K562 (cell line): ENCODE measurements at regions not wholly inside any gene's neighbourhood (a gene's known extent, or its start where the extent isn't known, plus 50 kb on each side); places are given as distances from the start of the nearest gene placed in this dataset.

ENCODE experiments used
- ATAC-seq: fragments of 200-7000 bp; cut with Tn5 transposase; 3 replicates; pipeline ENCODE4 v1.9.1; 2020; ENCODE audit warnings: moderate library complexity
- BruUV-seq: library from RNA; stranded (reverse); fragments of 400-500 nt; replicated peaks from 2 replicates; lab custom pipeline; 2021; lab: Mats Ljungman, UMichigan
- CTCF ChIA-PET: fragments of 300-600 bp; formaldehyde crosslinking; extraction: SDS; loops from one replicate; lab custom pipeline; 2021; ENCODE audit warnings: low intra/inter-chr PET ratio; lab: Yijun Ruan, JAX
- POLR2A ChIA-PET: fragments of 300-600, 350-650 bp; sonication (Branson Sonifier 250); formaldehyde crosslinking; extraction: SDS; loops from one replicate; lab custom pipeline; 2021; ENCODE audit warnings: antibody characterized with exemption, inconsistent platforms; lab: Yijun Ruan, JAX
- DNase-seq, 4 experiments: peaks; one replicate each; pipeline versions ENCODE4 v3.0.0 to v3.0.0-alpha.2; 2011 to 2018; ENCODE audit warnings: low spot score in 3 of 4, mixed read lengths in 3 of 4; ENCODE audit errors: extremely low read depth in 1 of 4
- FAIRE-seq: peaks from 2 replicates; lab custom pipeline; 2011; peaks lifted over from hg19 to GRCh38; lab: Jason Lieb, UNC
- H2AFZ ChIP-seq: 2 replicates; pipeline ENCODE4 v1.6.0; 2011; ENCODE audit warnings: low read depth, low read length, control low read depth, inconsistent platforms
- H3K27ac ChIP-seq: fragments of 200-600 bp; 3 replicates; pipeline ENCODE4 v1.8.0; 2011; ENCODE audit warnings: low read depth, mild to moderate bottlenecking, control low read depth, inconsistent platforms, low read length, moderate library complexity, mixed read lengths; ENCODE audit errors: extremely low read depth
- H3K27me3 ChIP-seq, 2 experiments: fragments of 300-600 bp in 1 of 2; 2 replicates in 1 of 2; 3 replicates in 1 of 2; pipeline versions ENCODE4 v1.6.0 to v1.8.0; 2011; ENCODE audit warnings: inconsistent platforms in 2 of 2, low read length in 2 of 2, mild to moderate bottlenecking in 1 of 2, mixed read lengths in 1 of 2, moderate library complexity in 1 of 2; ENCODE audit not compliant: control insufficient read depth in 2 of 2, insufficient read depth in 2 of 2
- H3K36me3 ChIP-seq: fragments of 300-600 bp; 3 replicates; pipeline ENCODE4 v1.8.0; 2011; ENCODE audit warnings: mild to moderate bottlenecking, low read length, inconsistent platforms; ENCODE audit not compliant: control insufficient read depth, insufficient read depth
- H3K4me1 ChIP-seq, 2 experiments: fragments of 200-600 bp in 1 of 2; replicated peaks in 1 of 2; 2 replicates in 1 of 2; 3 replicates in 1 of 2; pipeline versions ENCODE4 v1.5.1 to v1.8.0; 2011; ENCODE audit warnings: inconsistent platforms in 2 of 2, low read length in 2 of 2, mild to moderate bottlenecking in 1 of 2, mixed read lengths in 1 of 2, moderate library complexity in 1 of 2; ENCODE audit not compliant: control insufficient read depth in 2 of 2, insufficient read depth in 2 of 2
- H3K4me2 ChIP-seq: 2 replicates; pipeline ENCODE4 v1.6.1; 2011; ENCODE audit warnings: low read length, control low read depth, inconsistent platforms, mixed read lengths; ENCODE audit not compliant: insufficient read depth
- H3K4me3 ChIP-seq: fragments of 200-600 bp; sonication (generic), shearing (Covaris generic); 2 replicates; pipeline ENCODE4 v1.5.1; 2016; ENCODE audit warnings: control low read depth, inconsistent platforms
- H3K79me2 ChIP-seq: fragments of 200-600 bp; 3 replicates; pipeline ENCODE4 v1.8.0; 2011; ENCODE audit warnings: low read length, inconsistent platforms; ENCODE audit not compliant: control insufficient read depth, insufficient read depth
- H3K9ac ChIP-seq, 2 experiments: 2 replicates each; pipeline versions ENCODE4 v1.6.0 to v1.6.1; 2011; ENCODE audit warnings: low read depth in 2 of 2, low read length in 2 of 2, control low read depth in 1 of 2, inconsistent platforms in 1 of 2, mild to moderate bottlenecking in 1 of 2, mixed read lengths in 1 of 2; ENCODE audit not compliant: insufficient read depth in 1 of 2
- H3K9me1 ChIP-seq: one replicate; pipeline ENCODE4 v1.6.0; 2011; ENCODE audit warnings: inconsistent platforms, mild to moderate bottlenecking, low read length, moderate library complexity; ENCODE audit not compliant: control insufficient read depth, insufficient read depth
- H3K9me3 ChIP-seq: replicated peaks from 2 replicates; pipeline ENCODE4 v1.5.1; 2011; ENCODE audit warnings: low read depth, low read length, inconsistent platforms; ENCODE audit not compliant: control insufficient read depth, insufficient read depth
- H4K20me1 ChIP-seq: replicated peaks from 2 replicates; pipeline ENCODE4 v1.6.1; 2011; ENCODE audit warnings: low read length, inconsistent platforms, mixed read lengths; ENCODE audit not compliant: control insufficient read depth, insufficient read depth
- ARID1B ChIP-seq: fragments of 450-650 bp; IDR thresholded peaks from 2 replicates; pipeline ENCODE4 v1.6.1; 2016; ENCODE audit warnings: antibody characterized with exemption, mild to moderate bottlenecking, inconsistent platforms
- CCAR2 ChIP-seq: fragments of 200-400 bp; formaldehyde crosslinking; IDR thresholded peaks from 2 replicates; pipeline ENCODE4 v1.6.1; 2017; ENCODE audit warnings: mild to moderate bottlenecking, low read depth, low read length
- DMBX1 ChIP-seq: fragments of 250-450 bp; sonication (Bioruptor Pico); IDR thresholded peaks from 2 replicates; pipeline ENCODE4 v1.8.0; 2022; ENCODE audit warnings: inconsistent platforms, mild to moderate bottlenecking, moderate library complexity, borderline replicate concordance
- ELK1 ChIP-seq: sonication (generic); formaldehyde crosslinking; IDR thresholded peaks from 2 replicates; pipeline ENCODE4 v1.8.1; 2022; ENCODE audit warnings: missing genetic modification reagents
- FOS ChIP-seq: IDR thresholded peaks from 3 replicates; pipeline ENCODE4 v1.6.1; 2011; ENCODE audit not compliant: insufficient read length; ENCODE audit errors: extremely low read depth
- MEF2A ChIP-seq: IDR thresholded peaks from 2 replicates; pipeline ENCODE4 v1.6.1; 2011; ENCODE audit warnings: low read depth, mild to moderate bottlenecking, low read length, moderate library complexity; ENCODE audit not compliant: control insufficient read depth
- MEF2D ChIP-seq: conservative IDR thresholded peaks from 2 replicates; pipeline ENCODE4 v1.6.1; 2016; ENCODE audit warnings: low read depth, missing genetic modification characterization, missing compliant biosample characterization
- MLX ChIP-seq, 2 experiments: fragments of 450-650 bp in 1 of 2; sonication (generic) in 1 of 2; formaldehyde crosslinking; conservative IDR thresholded peaks; 2 replicates each; pipeline versions ENCODE4 v1.4.0 to v1.8.1; 2020 to 2022; ENCODE audit warnings: mild to moderate bottlenecking in 1 of 2, missing genetic modification reagents in 1 of 2
- NKRF ChIP-seq: fragments of 450-650 bp; IDR thresholded peaks from 2 replicates; pipeline ENCODE4 v1.6.1; 2016; ENCODE audit warnings: borderline replicate concordance
- PCBP2 ChIP-seq: fragments of 200-400 bp; formaldehyde crosslinking; IDR thresholded peaks from 2 replicates; pipeline ENCODE4 v1.6.1; 2018; ENCODE audit warnings: low read length, low read depth, mild to moderate bottlenecking, moderate library complexity; ENCODE audit not compliant: poor library complexity, severe bottlenecking
- PPARD ChIP-seq: fragments of 250-450 bp; sonication (Bioruptor Pico); IDR thresholded peaks from 2 replicates; pipeline ENCODE4 v1.8.0; 2022; ENCODE audit warnings: inconsistent platforms, mild to moderate bottlenecking, moderate library complexity
- SLC30A9 ChIP-seq: fragments of 250-450 bp; sonication (Bioruptor Pico); IDR thresholded peaks from 2 replicates; pipeline ENCODE4 v1.8.0; 2022; ENCODE audit warnings: mild to moderate bottlenecking, moderate library complexity
- THRAP3 ChIP-seq: fragments of 450-650 bp; IDR thresholded peaks from 2 replicates; pipeline ENCODE4 v1.6.1; 2016; ENCODE audit warnings: mild to moderate bottlenecking, inconsistent platforms, borderline replicate concordance
- U2AF2 ChIP-seq: fragments of 200-400 bp; formaldehyde crosslinking; optimal IDR thresholded peaks from 2 replicates; pipeline ENCODE3; 2017; ENCODE audit warnings: low read depth, mild to moderate bottlenecking, low read length
- ZHX1 ChIP-seq: fragments of 150-350 bp; conservative IDR thresholded peaks from 2 replicates; pipeline ENCODE4 v1.6.1; 2014; ENCODE audit warnings: low read length
- ZNF165 ChIP-seq: fragments of 250-450 bp; sonication (Bioruptor Pico); IDR thresholded peaks from 2 replicates; pipeline ENCODE4 v1.4.0; 2020; ENCODE audit warnings: borderline replicate concordance
- WGBS: fragments of 100-300 bp; shearing (Covaris generic); methylation state at CpG from one replicate; pipeline ENCODE4 v1.1.6; 2016; ENCODE audit warnings: low coverage, mixed read lengths; ENCODE audit not compliant: insufficient coverage; ENCODE audit errors: missing lambda C conversion rate; 5-methylcytosine and 5-hydroxymethylcytosine counted together
- in situ Hi-C: fragments of 300-500 bp; cut with MboI; formaldehyde crosslinking; loops from 4 replicates; pipeline ENCODE4 v1.15.0; 2018; ENCODE audit warnings: inconsistent platforms, mixed read lengths
- intact Hi-C: fragments of 100-400 bp; cut with micrococcal nuclease; formaldehyde crosslinking; loops from 2 replicates; pipeline ENCODE4 v1.14.2; 2022

GRCh38 chr5:158642879-158643278 lies 456.8 kb downstream of the EBF1 start (continued):
- TF ChIP-seq PPARD (CRISPR knock-in tag) = no peak
- TF ChIP-seq, all 486 proteins: peak for 0

- Histone ChIP-seq H3K79me2 (no peaks in the 10 kb centered on the region), H3K4me2 (no peak overlapping the region), H3K27ac (no peak overlapping the region), H2AFZ (no peak overlapping the region), H3K36me3 (no peaks in the 10 kb centered on the region), H3K9me1 (no peaks in the 10 kb centered on the region), H3K4me3 (no peak overlapping the region), H3K9me3 (no peaks in the 10 kb centered on the region), H4K20me1 (no peaks in the 10 kb centered on the region), H3K9ac (no peak overlapping the region), H3K27me3 (no peaks in the 10 kb centered on the region), H3K4me1 (no peaks in the 10 kb centered on the region)
- no peak for FAIRE-seq
- no peak for DNase-seq
- ChIA-PET CTCF (no interaction called here), POLR2A (no interaction called here)
- 0% methylated on average over 3 of the region's 3 CpGs for WGBS
- in situ Hi-C loops (no loop called here), intact Hi-C loops (no loop called here)
- no peak for ATAC-seq
- BruUV-seq = no TSS peak
- TF ChIP-seq THRAP3 (no peak), MLX (CRISPR knock-in tag; conservative IDR thresholded peaks at IDR 0.05) (no peak), ZHX1 (no peak), ARID1B (no peak), NKRF (no peak), MEF2A (no peak), PCBP2 (no peak), DMBX1 (CRISPR knock-in tag) (no peak), PPARD (CRISPR knock-in tag) (no peak), SLC30A9 (CRISPR knock-in tag) (no peak), ELK1 (CRISPR knock-in tag) (no peak), FOS (no peak), U2AF2 (no peak), CCAR2 (no peak), MEF2D (no peak), ZNF165 (CRISPR knock-in tag) (no peak)
These were observed 458.7 kb downstream of the EBF1 start for GRCh38 chr5:158641016-158641415.
